Heart left ventricle (tissue), 16 donors: ENCODE measurements at regions not wholly inside any gene's neighbourhood (a gene's known extent, or its start where the extent isn't known, plus 50 kb on each side); places are given as distances from the start of the nearest gene placed in this dataset.

Experiments used
- ATAC-seq, 4 donors: fragments of 200-7000 bp; cut with Tn5 transposase; one replicate each; pipeline ENCODE4 v1.9.1; 2020 to 2022; ENCODE audit warnings: moderate library complexity in 4 of 4, mild to moderate bottlenecking in 3 of 4, moderate number of reproducible peaks in 1 of 4
- DNase-seq, 5 donors: peaks; one replicate each; pipeline ENCODE4 v3.0.0-alpha.2; 2020
- H3K27ac ChIP-seq, 12 donors: fragments of 200-600 bp; sonication (generic) in 4 of 12; one replicate each; pipeline versions ENCODE4 v1.5.0 to v1.8.0; 2016 to 2022; ENCODE audit warnings: mild to moderate bottlenecking in 2 of 12
- H3K27me3 ChIP-seq, 9 donors: fragments of 200-600 bp; sonication (generic) in 2 of 9; one replicate each; pipeline versions ENCODE4 v1.5.1 to v1.8.0; 2016 to 2022; ENCODE audit warnings: mild to moderate bottlenecking in 3 of 9
- H3K36me3 ChIP-seq, 9 donors: fragments of 200-600 bp; sonication (generic) in 2 of 9; one replicate each; pipeline versions ENCODE4 v1.5.0 to v1.8.0; 2018 to 2022; ENCODE audit warnings: mild to moderate bottlenecking in 2 of 9
- H3K4me1 ChIP-seq, 12 donors: fragments of 200-600 bp; sonication (generic) in 4 of 12; one replicate each; pipeline versions ENCODE4 v1.5.0 to v1.8.0; 2016 to 2022; ENCODE audit warnings: mild to moderate bottlenecking in 3 of 12
- H3K4me3 ChIP-seq, 12 donors: fragments of 200-600 bp; sonication (generic) in 4 of 12; one replicate each; pipeline versions ENCODE4 v1.5.0 to v1.8.0; 2017 to 2022; ENCODE audit warnings: mild to moderate bottlenecking in 9 of 12, moderate library complexity in 4 of 12
- H3K9me3 ChIP-seq, 12 donors: fragments of 200-600 bp; sonication (generic) in 4 of 12; one replicate each; pipeline versions ENCODE4 v1.5.0 to v1.8.0; 2016 to 2022; ENCODE audit warnings: mild to moderate bottlenecking in 1 of 12
- POLR2A ChIP-seq, 2 donors: fragments of 450-650 bp; IDR thresholded peaks; one replicate each; pipeline ENCODE4 v1.6.1; 2017; ENCODE audit warnings: antibody characterized with exemption in 2 of 2, mild to moderate bottlenecking in 2 of 2, moderate library complexity in 2 of 2
- WGBS, 4 donors: extraction: QIAGEN DNeasy Blood & Tissue Kit in 2 of 4; methylation state at CpG; one replicate each; pipeline versions ENCODE4 v1.1.5 to v1.1.7; 2013 to 2018; 5-methylcytosine and 5-hydroxymethylcytosine counted together
- intact Hi-C, 10 donors: fragments of 100-400 bp; cut with DNase I; formaldehyde crosslinking; loops; one replicate each; pipeline versions ENCODE4 v1.11.1 to v1.14.2; 2022
- TF ChIP-seq, protein P1 (sequence below), 12 donors: fragments of 200-600 bp; sonication (generic) in 4 of 12; IDR thresholded peaks; one replicate each; pipeline versions ENCODE4 v1.5.0 to v1.8.0; 2018 to 2022; ENCODE audit warnings: antibody characterized with exemption in 12 of 12, mild to moderate bottlenecking in 5 of 12
- donor health status: ischemic (EF 13 %, LVEDD 7.1; RV severe dilation, severe dysfunction).
- donor health status: healthy with polysubstance abuse.
- donor health status: DM: no; HTN: yes; CAD: no.
- donor health status: DM: no; HTN: no; CAD: no.
- donor health status: ischemic (EF 25% LVEDD 6.9; RV normal size, moderate dysfunction).
- donor health status: ischemic (EF 25% LVEDD 5.7; RV mildly dilated, moderate dysfunction).
- donor health status: healthy.
- donor health status: DM: yes; HTN: yes; CAD: no.
- donor health status: ischemic (EF 35%, LVEDD 5.7; RV mildly dilated, moderate dysfunction).
- donor health status: nonischemic (EF 11% LVEDD 7.7; RV severe dilation, severe dysfunction).
- donor health status: DM: yes; HTN: yes; CAD: no.
- donor health status: PGD.
- donor health status: ischemic (EF 29% LVEDD 5.4; RV normal size, mild dysfunction).
- donor health status: nonischemic (EF 23%, LVEDD 6.1; RV moderate dilation, normal function).

DNA sequence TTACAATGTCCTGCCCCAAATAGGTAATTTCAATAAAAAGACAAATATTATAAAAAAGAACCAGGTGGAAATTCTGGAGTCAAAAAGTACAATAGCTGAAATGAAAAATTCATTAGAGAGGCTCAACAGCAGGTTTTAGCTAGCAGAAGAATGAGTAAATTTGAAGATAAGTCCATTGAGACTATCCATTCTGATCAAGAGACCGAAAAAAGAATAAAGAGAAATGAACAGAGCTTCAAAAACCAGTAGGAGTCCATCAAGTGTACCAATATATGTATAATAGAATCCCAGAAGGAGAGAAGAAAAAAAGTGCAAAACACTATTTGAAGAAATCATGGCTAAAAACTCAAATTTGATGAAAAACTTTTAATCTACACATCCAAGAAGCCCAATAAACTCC lies 60.5 kb upstream of the POMGNT2 start:
- intact Hi-C loops, result loop anchor here in 4 of 10 donors (10.0 kb wide), 5 partner anchors 48 to 218 kb away; partner anchors contain the start of gene SNRK (in 2 of the 4)
- Histone ChIP-seq H3K9me3 (peaks cover 0 to 21% (median 10%) of the 10 kb centered on the region in 12 donors), H3K27ac (no peak overlapping the region), H3K36me3 (no peaks in the 10 kb centered on the region), H3K4me3 (no peak overlapping the region), H3K27me3 (no peaks in the 10 kb centered on the region), H3K4me1 (peaks cover 0 to 16% (median 10%) of the 10 kb centered on the region in 12 donors)
- WGBS, 4 donors, result 65 to 77% (median 70%) methylated on average over 1 of the region's 1 CpG
- ATAC-seq (no peak), DNase-seq (no peak)
- no peak for TF ChIP-seq POLR2A (IDR thresholded peaks at IDR 0.05)
- TF ChIP-seq, protein P1, sequence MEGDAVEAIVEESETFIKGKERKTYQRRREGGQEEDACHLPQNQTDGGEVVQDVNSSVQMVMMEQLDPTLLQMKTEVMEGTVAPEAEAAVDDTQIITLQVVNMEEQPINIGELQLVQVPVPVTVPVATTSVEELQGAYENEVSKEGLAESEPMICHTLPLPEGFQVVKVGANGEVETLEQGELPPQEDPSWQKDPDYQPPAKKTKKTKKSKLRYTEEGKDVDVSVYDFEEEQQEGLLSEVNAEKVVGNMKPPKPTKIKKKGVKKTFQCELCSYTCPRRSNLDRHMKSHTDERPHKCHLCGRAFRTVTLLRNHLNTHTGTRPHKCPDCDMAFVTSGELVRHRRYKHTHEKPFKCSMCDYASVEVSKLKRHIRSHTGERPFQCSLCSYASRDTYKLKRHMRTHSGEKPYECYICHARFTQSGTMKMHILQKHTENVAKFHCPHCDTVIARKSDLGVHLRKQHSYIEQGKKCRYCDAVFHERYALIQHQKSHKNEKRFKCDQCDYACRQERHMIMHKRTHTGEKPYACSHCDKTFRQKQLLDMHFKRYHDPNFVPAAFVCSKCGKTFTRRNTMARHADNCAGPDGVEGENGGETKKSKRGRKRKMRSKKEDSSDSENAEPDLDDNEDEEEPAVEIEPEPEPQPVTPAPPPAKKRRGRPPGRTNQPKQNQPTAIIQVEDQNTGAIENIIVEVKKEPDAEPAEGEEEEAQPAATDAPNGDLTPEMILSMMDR (IDR thresholded peaks at IDR 0.05), result no peak

DNA sequence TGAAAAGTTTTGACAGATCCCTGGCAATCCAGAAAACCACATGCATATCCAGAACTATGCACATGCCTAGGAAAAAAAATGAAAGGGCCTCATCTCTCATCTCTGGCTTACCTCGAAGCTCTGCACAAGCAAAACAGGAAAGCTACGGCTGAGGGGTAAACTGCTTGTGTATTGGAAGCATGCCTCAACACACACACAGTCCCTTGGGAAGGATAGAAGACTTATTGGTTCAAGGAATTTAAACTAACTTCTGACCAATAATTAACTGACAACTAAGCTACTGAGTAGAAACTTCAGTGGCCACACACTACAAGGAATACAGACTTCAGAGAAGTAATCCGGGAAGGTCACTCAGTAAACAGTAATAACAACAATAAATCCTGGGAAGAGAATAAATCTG lies 59.9 kb upstream of the POMGNT2 start:
- Histone ChIP-seq H3K36me3 (no peaks in the 10 kb centered on the region), H3K4me3 (no peak overlapping the region), H3K27ac (no peak overlapping the region), H3K9me3 (peaks cover 0 to 21% (median 10%) of the 10 kb centered on the region in 12 donors), H3K4me1 (peaks cover 0 to 16% (median 10%) of the 10 kb centered on the region in 12 donors), H3K27me3 (no peaks in the 10 kb centered on the region)
- DNase-seq (no peak), ATAC-seq (no peak)
- WGBS, 4 donors, result 85 to 91% (median 89%) methylated on average over 3 of the region's 3 CpGs
- intact Hi-C loops, result loop anchor here in 4 of 10 donors (10.0 kb wide), 5 partner anchors 49 to 219 kb away; partner anchors contain the start of gene SNRK (in 2 of the 4)
- no peak for TF ChIP-seq POLR2A (IDR thresholded peaks at IDR 0.05)
- TF ChIP-seq, protein P1 (IDR thresholded peaks at IDR 0.05), result no peak

DNA sequence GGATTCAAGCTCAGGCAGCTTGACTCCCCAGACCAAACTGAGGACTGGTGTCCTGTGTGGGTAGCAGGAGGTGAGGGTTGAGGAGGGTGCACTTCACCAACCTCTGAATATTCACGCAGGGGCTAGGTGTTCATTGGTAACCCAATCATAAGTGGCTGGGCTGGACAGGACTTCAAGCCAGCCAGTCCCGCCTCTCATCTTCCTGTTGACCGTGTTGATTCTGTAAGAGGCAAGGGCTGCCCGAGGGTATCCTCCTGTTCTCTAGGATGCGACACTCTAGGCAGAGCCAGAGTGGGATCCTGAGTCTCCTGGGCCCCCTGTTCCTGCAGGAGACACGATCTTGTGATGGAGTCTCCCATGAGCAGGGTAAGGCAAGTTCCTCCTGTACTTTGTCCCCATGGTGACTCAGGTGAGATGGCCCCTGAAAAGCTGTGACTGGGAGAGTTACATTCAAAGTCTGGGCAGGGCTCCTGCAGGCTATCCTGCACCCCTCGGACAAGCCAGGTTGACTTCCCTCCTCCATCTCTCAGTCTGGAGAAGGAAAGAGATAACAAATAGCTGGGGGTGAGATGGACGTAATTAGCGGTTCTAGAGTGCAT lies 58.1 kb upstream of the POMGNT2 start:
- 71 to 84% (median 72%) methylated on average over 5 to 9 of the region's 9 CpGs for WGBS, 4 donors
- Histone ChIP-seq H3K4me1 (peaks cover 0 to 16% (median 10%) of the 10 kb centered on the region in 12 donors), H3K27me3 (no peaks in the 10 kb centered on the region), H3K36me3 (no peaks in the 10 kb centered on the region), H3K27ac (peak overlapping the region in 1 of 12 donors; percentile 65), H3K9me3 (peaks cover 0 to 21% (median 10%) of the 10 kb centered on the region in 12 donors), H3K4me3 (no peak overlapping the region)
- DNase-seq (no peak), ATAC-seq (no peak)
- intact Hi-C loops, result loop anchor here (2.0 to 10.0 kb wide), 13 partner anchors 51 to 339 kb away; partner anchors contain the start of gene SNRK (in 7 of the 10)
- TF ChIP-seq POLR2A (IDR thresholded peaks at IDR 0.05), result no peak
- TF ChIP-seq, protein P1 (IDR thresholded peaks at IDR 0.05), result no peak

DNA sequence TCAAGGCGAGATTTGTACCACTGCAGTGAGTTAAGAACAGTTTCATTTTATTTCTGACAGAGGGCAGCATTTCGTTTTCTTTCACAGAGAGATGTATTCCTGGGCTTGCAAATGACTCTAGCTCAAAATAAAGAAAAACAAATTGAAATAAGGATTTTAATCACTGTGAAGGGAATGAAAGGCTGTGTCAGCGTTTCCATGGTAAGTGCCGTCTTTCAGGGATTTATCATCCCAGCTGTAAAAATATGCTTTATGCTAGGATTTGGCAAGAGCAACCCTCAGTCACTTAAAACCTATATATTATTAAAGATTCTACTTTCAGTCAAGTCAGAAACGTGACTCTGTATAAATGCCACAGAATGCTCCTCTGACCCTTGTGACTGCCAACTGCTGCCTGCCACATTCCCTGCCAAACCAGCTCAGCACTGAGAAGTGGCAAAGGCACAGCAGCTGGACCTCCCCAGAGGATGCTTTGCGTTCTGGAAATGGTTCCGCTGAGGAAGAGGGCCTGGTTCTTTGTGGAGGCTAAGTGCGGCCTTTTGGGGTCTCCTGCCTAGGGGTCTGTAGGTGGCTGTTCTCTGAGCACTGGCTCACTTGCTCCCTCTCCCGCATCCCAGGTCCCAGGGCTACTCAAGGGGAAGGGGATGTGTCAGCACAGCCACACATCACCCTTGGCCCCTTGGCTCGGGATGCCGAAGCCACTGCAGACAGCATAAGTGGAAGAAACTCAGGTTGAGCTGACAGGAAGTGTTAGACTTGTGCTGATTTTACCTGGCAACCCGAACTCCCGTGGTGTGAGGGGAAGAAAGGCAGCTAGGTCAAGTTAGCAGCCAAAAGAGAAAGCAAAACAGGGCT lies 56.6 kb upstream of the POMGNT2 start:
- H3K36me3 ChIP-seq, result no peaks in the 10 kb centered on the region
- intact Hi-C loops, result loop anchor here (1.0 to 10.0 kb wide), 15 partner anchors 52 to 341 kb away; partner anchors contain the start of gene SNRK (in 7 of the 10)
- TF ChIP-seq POLR2A (IDR thresholded peaks at IDR 0.05), result no peak
- TF ChIP-seq, protein P1 (IDR thresholded peaks at IDR 0.05), result peak; percentile 30 to 68 (median 57)
- H3K4me3 ChIP-seq, result peak overlapping the region in 7 of 12 donors; percentile 3 to 19 (median 11)
- peak overlapping the region in 7 of 12 donors; percentile 38 to 73 (median 59) for H3K27ac ChIP-seq
- DNase-seq (no peak), ATAC-seq (peak in 3 of 4 donors; percentile 51 to 81 (median 65))
- no peaks in the 10 kb centered on the region for H3K27me3 ChIP-seq
- H3K9me3 ChIP-seq, result peaks cover 0 to 21% (median 10%) of the 10 kb centered on the region in 12 donors
- H3K4me1 ChIP-seq, result peaks cover 0 to 16% (median 10%) of the 10 kb centered on the region in 12 donors
- WGBS, 4 donors, result 33 to 40% (median 39%) methylated on average over 13 of the region's 13 CpGs
